Pons (tissue), 1 donor: ENCODE measurements at regions not wholly inside any gene's neighbourhood (a gene's known extent, or its start where the extent isn't known, plus 50 kb on each side); places are given as distances from the start of the nearest gene placed in this dataset.

Experiments used
- DNase-seq: peaks from one replicate; pipeline ENCODE4 v3.0.0-alpha.2; 2016; ENCODE audit warnings: low spot score

GRCh38 chr13:103965506-103966243 lies 899.5 kb upstream of the SLC10A2 start:
- no peak for DNase-seq

GRCh38 chr13:103961784-103962183 lies 895.6 kb upstream of the SLC10A2 start:
- DNase-seq = no peak

GRCh38 chr13:103961129-103961528 lies 894.9 kb upstream of the SLC10A2 start:
- DNase-seq = no peak

GRCh38 chr13:103960001-103960400 lies 893.8 kb upstream of the SLC10A2 start:
- no peak for DNase-seq

- DNase-seq = no peak
These were observed 892.5 kb upstream of the SLC10A2 start for GRCh38 chr13:103958691-103959090.

GRCh38 chr13:103957939-103958338 lies 891.7 kb upstream of the SLC10A2 start:
- no peak for DNase-seq

- DNase-seq = no peak
These were observed 887.6 kb upstream of the SLC10A2 start for GRCh38 chr13:103953859-103954258.

GRCh38 chr13:103952183-103952582 lies 886.0 kb upstream of the SLC10A2 start:
- DNase-seq = no peak

GRCh38 chr13:103948426-103948825 lies 882.2 kb upstream of the SLC10A2 start:
- no peak for DNase-seq

GRCh38 chr13:103945836-103946235 lies 879.6 kb upstream of the SLC10A2 start:
- no peak for DNase-seq

GRCh38 chr13:103941506-103942140 lies 875.4 kb upstream of the SLC10A2 start:
- no peak for DNase-seq

- no peak for DNase-seq
These were observed 868.9 kb upstream of the SLC10A2 start for GRCh38 chr13:103935117-103935516.

- DNase-seq = no peak
These were observed 865.7 kb upstream of the SLC10A2 start for GRCh38 chr13:103931885-103932284.

GRCh38 chr13:103931331-103931845 lies 865.2 kb upstream of the SLC10A2 start:
- no peak for DNase-seq

- DNase-seq = no peak
These were observed 859.9 kb upstream of the SLC10A2 start for GRCh38 chr13:103926118-103926517.

GRCh38 chr13:103908911-103909310 lies 842.7 kb upstream of the SLC10A2 start:
- DNase-seq = no peak

GRCh38 chr13:103908274-103908673 lies 842.1 kb upstream of the SLC10A2 start:
- DNase-seq = no peak

- DNase-seq = no peak
These were observed 837.6 kb upstream of the SLC10A2 start for GRCh38 chr13:103903790-103904189.

GRCh38 chr13:103898481-103898880 lies 832.3 kb upstream of the SLC10A2 start:
- no peak for DNase-seq

GRCh38 chr13:103895835-103896531 lies 829.8 kb upstream of the SLC10A2 start:
- DNase-seq = no peak

- DNase-seq = no peak
These were observed 828.4 kb upstream of the SLC10A2 start for GRCh38 chr13:103894626-103895025.

- peak; percentile 46 for DNase-seq
These were observed 818.0 kb upstream of the SLC10A2 start for GRCh38 chr13:103884101-103884723.
